ENCODE measurements at regions not wholly inside any gene's neighbourhood (a gene's known extent, or its start where the extent isn't known, plus 50 kb on each side); places are given as distances from the start of the nearest gene placed in this dataset.

DNA sequence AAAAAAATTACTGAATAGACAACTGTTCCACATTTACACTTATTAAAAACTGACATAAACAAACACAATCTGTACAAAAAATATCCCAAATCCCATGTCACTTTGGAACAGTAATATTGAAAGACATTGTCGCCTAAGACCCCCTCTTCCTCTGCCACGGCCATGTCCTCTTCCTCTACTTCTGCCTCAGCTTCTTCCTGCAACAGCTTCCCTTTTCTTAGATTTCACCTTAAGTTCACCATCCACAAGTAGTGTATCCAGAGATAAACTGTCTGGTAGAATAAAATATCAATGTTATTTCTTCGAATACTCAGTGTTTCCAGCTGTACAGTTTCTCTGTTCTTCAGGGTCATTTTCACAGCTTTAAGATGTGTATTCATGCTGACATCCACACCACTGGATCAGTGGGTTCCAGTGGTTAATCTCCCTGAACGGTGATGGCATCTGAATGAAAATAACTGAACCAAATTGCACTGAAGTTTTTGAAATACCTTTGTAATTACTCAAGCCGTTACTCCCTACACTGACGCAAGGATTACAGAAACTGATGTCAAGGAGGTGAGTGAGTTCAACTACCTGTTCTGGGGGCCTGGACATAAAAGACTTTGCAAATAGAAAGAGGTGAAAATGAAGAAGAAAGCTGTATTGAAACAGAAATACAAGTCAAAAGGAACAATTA, 208.5 kb downstream of the C12orf50 start:
- TF ChIP-seq, protein P1, sequence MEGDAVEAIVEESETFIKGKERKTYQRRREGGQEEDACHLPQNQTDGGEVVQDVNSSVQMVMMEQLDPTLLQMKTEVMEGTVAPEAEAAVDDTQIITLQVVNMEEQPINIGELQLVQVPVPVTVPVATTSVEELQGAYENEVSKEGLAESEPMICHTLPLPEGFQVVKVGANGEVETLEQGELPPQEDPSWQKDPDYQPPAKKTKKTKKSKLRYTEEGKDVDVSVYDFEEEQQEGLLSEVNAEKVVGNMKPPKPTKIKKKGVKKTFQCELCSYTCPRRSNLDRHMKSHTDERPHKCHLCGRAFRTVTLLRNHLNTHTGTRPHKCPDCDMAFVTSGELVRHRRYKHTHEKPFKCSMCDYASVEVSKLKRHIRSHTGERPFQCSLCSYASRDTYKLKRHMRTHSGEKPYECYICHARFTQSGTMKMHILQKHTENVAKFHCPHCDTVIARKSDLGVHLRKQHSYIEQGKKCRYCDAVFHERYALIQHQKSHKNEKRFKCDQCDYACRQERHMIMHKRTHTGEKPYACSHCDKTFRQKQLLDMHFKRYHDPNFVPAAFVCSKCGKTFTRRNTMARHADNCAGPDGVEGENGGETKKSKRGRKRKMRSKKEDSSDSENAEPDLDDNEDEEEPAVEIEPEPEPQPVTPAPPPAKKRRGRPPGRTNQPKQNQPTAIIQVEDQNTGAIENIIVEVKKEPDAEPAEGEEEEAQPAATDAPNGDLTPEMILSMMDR (IDR thresholded peaks at IDR 0.05): no peak
- TF ChIP-seq EZH2phosphoT487 (IDR thresholded peaks at IDR 0.05): no peak
- no peak for TF ChIP-seq EZH2 (IDR thresholded peaks at IDR 0.05)
